SK-N-SH (cell line): ENCODE measurements at regions not wholly inside any gene's neighbourhood (a gene's known extent, or its start where the extent isn't known, plus 50 kb on each side); places are given as distances from the start of the nearest gene placed in this dataset.

Experiments
- CTCF ChIP-seq: fragments of 200-600 bp; sonication (generic); IDR thresholded peaks from 2 replicates; pipeline ENCODE4 v1.6.1; 2017; ENCODE audit warnings: antibody characterized with exemption, mild to moderate bottlenecking, moderate library complexity
- ELF1 ChIP-seq: IDR thresholded peaks from 2 replicates; pipeline ENCODE4 v1.4.0; 2012
- EZH2phosphoT487 ChIP-seq: fragments of 200-600 bp; sonication (generic); IDR thresholded peaks from 2 replicates; pipeline ENCODE4 v1.6.1; 2017; ENCODE audit warnings: low read depth, mixed run types, mild to moderate bottlenecking, antibody characterized with exemption, moderate library complexity, borderline replicate concordance
- GABPA ChIP-seq: IDR thresholded peaks from 2 replicates; pipeline ENCODE4 v1.4.0; 2012; ENCODE audit warnings: low read depth, mild to moderate bottlenecking
- IRF3 ChIP-seq: fragments of 150-350 bp; IDR thresholded peaks from 2 replicates; pipeline ENCODE4 v1.6.1; 2016; ENCODE audit warnings: mild to moderate bottlenecking, low read depth, low read length
- MAX ChIP-seq: IDR thresholded peaks from 2 replicates; pipeline ENCODE4 v1.4.0; 2012; ENCODE audit warnings: low read depth
- NRF1 ChIP-seq: IDR thresholded peaks from 2 replicates; pipeline ENCODE4 v1.6.1; 2012; ENCODE audit warnings: low read depth, mild to moderate bottlenecking, low read length
- RFX5 ChIP-seq: IDR thresholded peaks from 2 replicates; pipeline ENCODE4 v1.6.1; 2012; ENCODE audit warnings: mild to moderate bottlenecking, improper control_type of control experiment, low read length

DNA sequence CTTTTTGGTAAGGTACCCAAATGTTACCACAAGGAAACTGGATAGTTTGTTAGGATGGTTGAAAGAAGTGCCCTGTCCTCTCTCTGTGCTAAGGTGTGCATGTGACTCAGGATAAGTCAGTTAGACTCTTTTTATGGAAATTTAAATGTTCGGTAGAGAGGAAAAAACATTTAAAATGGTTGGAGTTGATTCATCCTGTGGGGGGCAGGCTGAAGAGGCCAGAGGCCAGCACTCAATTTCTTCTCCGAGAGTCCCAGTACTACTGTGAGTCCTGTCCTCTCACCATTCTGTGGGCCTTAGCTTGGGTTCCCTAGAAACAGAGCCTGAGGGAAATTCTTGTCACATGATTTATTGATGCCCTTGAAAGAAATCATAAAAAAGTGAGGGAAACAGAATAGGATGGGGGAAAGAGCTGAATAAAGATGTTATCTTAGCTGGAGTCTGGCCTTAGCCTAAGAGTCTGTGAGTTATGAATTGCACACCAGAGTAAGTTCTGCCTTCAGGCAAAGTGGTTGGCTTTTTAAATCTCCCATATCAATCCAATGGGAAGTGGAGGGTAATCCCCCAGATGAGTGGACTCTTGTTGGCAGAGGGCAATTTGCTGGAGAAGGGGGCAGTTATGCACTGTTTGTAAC, 106.5 kb upstream of the GALNT15 start:
- no peak for TF ChIP-seq CTCF
- TF ChIP-seq ELF1: no peak
- no peak for TF ChIP-seq RFX5
- no peak for TF ChIP-seq GABPA
- TF ChIP-seq EZH2phosphoT487: no peak
- TF ChIP-seq MAX: no peak
- TF ChIP-seq IRF3: no peak
- TF ChIP-seq NRF1: no peak
